GM19438 (cell line): ENCODE measurements at regions not wholly inside any gene's neighbourhood (a gene's known extent, or its start where the extent isn't known, plus 50 kb on each side); places are given as distances from the start of the nearest gene placed in this dataset.

ENCODE experiments used
- ATAC-seq: cut with Tn5 transposase; IDR thresholded peaks from one replicate; pipeline ENCODE4 v1.9.1; 2021; ENCODE audit warnings: low read depth; ENCODE audit not compliant: unreplicated experiment

DNA sequence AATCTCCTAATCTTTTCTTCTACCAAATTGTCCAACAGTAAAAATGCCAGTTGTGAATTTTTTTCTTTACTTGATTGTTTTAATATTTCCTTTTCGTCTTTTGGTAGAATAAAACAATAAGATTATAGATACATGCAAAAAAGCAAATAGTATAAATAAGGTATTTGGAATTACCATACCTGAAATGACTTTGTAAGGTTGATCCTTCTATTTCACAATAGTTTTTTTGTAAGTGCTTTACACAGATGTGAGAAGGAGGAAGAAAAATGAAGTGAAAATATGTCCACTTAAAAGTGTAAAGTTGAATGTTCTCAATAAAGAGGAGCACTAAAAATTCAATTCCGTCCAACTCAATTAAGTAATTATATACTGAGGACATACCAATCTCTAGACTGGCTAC is 457.6 kb downstream of the UTRN start:
- ATAC-seq: no peak

DNA sequence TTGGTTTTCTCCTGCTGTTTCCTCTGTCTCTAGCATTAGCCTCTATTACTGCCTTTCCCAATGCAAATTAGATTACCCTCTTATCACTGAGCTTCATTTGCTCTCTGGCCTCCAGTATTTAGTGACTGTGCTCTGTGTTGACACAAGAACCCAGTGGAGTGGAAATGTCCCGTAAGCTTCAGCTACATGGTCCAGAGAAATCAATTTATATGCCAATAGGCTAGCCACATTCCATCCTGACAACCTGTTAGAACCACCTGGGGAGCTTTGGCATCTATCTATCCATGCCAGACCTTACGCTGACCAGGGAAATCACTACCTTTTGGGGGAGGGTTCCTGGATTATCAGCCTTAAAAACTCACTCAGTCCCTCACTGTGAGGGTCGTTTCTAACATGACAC is 459.6 kb downstream of the UTRN start:
- no peak for ATAC-seq

DNA sequence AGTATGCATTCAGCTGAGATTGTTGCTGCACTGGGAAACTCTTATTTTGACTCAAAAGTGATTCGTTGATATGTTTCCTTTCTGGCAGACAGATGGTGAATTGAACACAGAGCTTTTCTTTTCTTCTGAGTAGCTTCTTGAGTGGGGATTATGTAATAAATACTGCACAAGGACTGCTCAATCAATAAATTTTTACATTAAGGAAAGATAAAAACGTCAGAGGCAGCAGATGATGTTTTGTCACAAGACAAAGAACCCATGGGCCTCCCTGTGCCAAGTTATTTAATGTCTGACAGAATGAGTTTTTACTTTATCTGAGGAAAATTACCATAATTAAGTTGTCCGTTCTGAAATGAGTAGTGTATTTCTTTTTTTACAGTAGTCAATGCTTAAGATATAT is 460.3 kb downstream of the UTRN start:
- ATAC-seq: no peak

GRCh38 chr6:144746902-144747469 is 461.9 kb downstream of the UTRN start:
- no peak for ATAC-seq

GRCh38 chr6:144749263-144749662 is 464.1 kb downstream of the UTRN start:
- ATAC-seq: no peak

GRCh38 chr6:144753023-144753705 is 468.0 kb downstream of the UTRN start:
- peak; percentile 96 for ATAC-seq

- no peak for ATAC-seq
Observed at GRCh38 chr6:144756469-144756868, 471.3 kb downstream of the UTRN start.

GRCh38 chr6:144757299-144757698 is 472.2 kb downstream of the UTRN start:
- no peak for ATAC-seq

DNA sequence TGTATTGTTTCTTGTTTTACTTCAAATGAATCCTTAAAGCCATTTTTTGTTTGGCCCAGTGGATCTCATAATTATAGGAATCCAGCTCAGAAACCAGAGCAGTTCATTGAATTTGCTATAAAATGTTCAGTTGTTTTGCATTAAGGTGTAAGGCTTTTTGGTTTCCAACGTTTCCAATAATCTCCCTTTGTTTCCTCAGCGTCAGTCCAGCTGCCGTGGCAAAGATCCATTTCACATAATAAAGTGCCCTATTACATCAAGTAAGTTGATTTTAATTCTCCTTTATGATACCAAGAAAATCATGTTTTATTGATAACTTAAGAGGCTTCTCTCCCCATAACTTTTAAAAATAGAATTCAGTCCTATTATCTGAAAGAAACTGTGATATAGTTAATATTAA is 472.6 kb downstream of the UTRN start:
- no peak for ATAC-seq

GRCh38 chr6:144758602-144759001 is 473.5 kb downstream of the UTRN start:
- no peak for ATAC-seq

DNA sequence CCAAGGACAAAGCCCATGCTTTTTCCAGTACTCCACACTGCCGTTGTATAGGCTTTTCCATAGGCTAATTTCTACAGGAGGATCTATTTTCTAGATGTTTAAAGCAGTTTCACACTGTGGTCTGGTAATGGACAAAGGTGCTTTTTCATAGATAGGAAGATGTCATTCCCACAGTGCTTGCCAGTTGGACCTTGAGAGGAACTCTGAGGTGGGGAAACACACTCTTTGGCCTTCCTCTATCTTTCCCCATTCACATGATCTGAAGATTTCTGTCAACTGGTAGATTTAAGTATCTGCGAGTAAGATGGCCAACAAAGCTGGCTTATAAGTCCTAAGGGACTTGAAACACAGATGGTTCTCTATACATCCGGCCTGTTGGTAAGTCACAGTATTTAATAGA is 477.3 kb downstream of the UTRN start:
- no peak for ATAC-seq

- ATAC-seq: no peak
Observed at GRCh38 chr6:144767051-144767450, 481.9 kb downstream of the UTRN start.

- ATAC-seq: no peak
Observed at GRCh38 chr6:144768551-144769075, 483.5 kb downstream of the UTRN start.

DNA sequence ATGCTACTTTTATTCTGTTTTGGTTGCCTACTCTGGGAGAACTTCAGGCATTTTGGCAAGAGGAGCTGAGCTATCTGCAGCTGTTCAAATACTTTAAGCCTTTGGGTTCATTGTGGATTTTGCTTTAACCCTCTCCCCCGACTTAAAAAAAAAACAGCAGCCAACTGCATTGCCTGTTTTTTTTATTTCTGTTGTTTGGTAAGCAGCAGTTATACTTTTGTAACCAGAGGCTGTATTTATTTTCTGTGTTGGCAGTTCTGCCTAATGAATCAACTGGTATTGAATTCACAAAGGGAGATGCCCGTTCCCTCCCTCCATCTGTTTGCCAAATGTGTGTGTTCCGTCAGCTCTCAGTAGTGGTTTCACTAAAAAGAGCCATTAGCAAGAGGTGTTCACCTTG is 484.0 kb downstream of the UTRN start:
- ATAC-seq: no peak

DNA sequence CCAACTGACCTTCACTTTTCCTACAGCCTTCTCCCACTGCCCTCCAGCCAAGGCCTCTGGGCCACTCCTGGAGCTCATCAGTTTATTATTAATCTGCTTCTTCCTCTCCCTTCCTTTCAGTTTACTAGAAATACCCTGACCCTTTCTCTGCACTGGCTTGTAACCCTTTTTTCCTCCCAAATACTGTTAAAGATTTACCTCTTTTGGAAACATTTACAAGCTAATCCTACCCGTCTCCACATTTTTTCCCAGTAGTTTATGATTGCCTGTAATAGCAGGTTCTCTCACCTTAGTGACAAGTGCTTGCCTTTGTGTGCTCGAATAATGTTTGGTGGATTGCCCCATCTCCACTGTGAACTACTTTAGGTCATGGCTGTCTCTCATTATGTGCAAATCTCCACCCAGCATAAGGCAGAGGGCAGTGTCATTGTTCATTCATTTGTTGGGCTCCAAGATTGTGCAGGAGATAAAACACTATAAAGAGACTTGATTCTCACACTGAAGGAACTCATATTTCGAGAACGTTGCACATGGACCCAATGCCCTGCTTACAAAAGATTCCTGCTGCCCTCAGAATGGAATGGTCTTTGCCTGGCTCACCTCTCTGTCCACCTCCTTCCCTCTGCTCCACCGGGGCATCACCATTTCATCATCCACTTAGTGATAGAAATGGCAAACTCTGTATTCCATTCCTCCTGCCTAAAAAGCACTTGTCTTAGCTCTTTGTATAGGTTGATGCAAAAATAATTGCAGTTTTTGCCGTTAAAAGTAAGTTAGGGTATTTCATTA is 491.1 kb downstream of the UTRN start:
- no peak for ATAC-seq

GRCh38 chr6:144777249-144777648 is 492.1 kb downstream of the UTRN start:
- no peak for ATAC-seq

- ATAC-seq: no peak
Observed at GRCh38 chr6:144778056-144778455, 492.9 kb downstream of the UTRN start.

DNA sequence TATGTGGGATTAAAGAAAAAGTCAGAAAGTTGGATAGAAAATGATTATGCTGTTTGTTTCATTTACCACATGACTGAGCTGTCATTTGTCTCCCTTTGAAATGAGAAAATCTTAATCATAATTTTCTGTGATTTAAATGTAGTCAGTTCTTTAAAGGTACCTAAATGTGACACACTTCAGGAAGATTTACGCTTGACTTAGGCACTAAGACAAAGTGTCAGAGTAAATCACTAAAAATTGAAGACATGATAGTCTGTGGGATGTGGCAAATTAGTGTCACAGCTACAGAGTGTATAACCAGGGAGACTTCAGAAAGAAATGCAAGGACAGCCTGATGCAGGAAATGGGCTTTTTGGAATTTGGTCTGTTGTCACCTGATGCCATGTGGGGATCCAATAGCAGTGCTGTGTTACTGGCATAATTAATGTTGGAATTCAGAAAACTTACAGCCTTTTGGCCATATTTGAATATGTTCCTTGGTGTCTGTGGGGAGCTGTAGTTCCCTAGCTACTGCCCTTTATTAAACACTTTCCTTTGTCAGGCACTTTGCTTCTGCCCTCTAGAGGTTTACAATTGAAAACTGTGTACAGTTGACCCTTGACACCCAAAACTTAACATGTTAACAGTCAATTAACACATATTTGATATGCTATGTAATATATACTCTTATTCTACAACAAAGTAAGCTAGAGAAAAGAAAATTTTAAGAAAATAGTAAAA is 493.8 kb downstream of the UTRN start:
- ATAC-seq: no peak

- no peak for ATAC-seq
Observed at GRCh38 chr6:144781836-144782235, 496.7 kb downstream of the UTRN start.

DNA sequence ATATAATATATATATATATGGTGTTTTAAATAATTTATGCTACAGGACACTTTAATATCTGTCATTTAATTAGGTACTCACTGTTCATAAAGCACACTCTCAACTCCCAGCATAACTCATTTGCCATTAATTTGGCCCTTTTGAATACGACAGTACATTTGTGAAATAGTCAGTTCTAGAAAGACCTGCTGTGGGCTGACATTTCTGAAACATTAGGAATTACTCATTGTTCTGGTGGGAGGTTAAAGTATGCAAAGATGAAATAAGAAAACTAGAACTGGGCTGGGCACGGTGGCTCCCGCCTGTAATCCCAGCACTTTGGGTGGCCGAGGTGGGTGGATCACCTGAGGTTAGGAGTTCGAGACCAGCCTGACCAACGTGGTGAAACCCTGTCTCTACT is 497.5 kb downstream of the UTRN start:
- no peak for ATAC-seq

- ATAC-seq: no peak
Observed at GRCh38 chr6:144785056-144785455, 499.9 kb downstream of the UTRN start.
